CD4-positive, alpha-beta T cell treated with Interferon gamma for 1 hour (primary cell): ENCODE measurements at regions not wholly inside any gene's neighbourhood (a gene's known extent, or its start where the extent isn't known, plus 50 kb on each side); places are given as distances from the start of the nearest gene placed in this dataset.

Experiments used
- DNase-seq: peaks from one replicate; pipeline ENCODE4 v3.0.0-alpha.2; 2020

DNA sequence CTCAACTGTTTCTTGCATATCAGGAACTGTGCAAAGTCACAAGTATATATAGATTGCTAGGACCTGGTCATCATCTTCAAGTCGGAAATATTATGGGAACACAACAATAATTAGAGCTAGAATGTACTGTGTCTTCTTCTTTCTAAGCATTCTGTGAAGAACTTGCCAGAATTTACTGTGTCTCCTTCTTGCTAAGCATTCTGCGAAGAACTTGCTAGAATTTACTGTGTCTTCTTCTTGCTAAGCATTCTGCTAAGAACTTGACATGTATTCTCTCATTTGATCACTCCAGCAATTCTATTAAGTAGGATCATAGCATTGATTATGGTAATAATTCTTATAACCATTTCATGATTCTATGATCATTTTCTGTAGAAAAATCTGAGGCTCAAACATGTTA is 231.7 kb downstream of the FOXL1 start:
- no peak for DNase-seq

GRCh38 chr16:86812363-86812970 is 234.1 kb downstream of the FOXL1 start:
- no peak for DNase-seq

GRCh38 chr16:86814256-86814655 is 235.9 kb downstream of the FOXL1 start:
- no peak for DNase-seq

- DNase-seq: no peak
Observed at GRCh38 chr16:86816930-86817625, 238.7 kb downstream of the FOXL1 start.

- DNase-seq: no peak
Observed at GRCh38 chr16:86818671-86819532, 240.6 kb downstream of the FOXL1 start.

GRCh38 chr16:86819533-86819892 is 241.2 kb downstream of the FOXL1 start:
- DNase-seq: no peak

DNA sequence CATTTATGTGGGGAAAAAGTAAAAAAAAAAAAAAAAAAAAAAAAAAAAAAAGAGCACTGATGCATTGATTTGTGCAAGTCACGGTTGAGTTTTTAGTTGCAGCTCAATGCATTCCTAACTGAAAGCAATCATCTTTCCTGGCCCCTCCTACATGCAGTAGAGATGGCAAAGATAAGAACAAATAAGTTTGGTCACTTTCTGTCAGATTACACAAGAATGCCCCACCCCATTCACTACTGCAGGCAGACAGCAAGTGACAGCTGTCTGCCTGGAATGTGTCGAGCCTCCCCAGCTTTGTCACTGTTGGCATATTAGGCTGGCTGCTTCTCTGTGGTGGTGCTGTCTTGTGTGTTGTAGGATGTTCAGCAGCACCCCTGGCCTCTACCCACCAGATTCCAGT is 243.5 kb downstream of the FOXL1 start:
- no peak for DNase-seq

GRCh38 chr16:86823125-86823524 is 244.8 kb downstream of the FOXL1 start:
- DNase-seq: no peak

GRCh38 chr16:86823888-86824671 is 245.7 kb downstream of the FOXL1 start:
- DNase-seq: no peak

- DNase-seq: no peak
Observed at GRCh38 chr16:86824751-86825296, 246.5 kb downstream of the FOXL1 start.

- no peak for DNase-seq
Observed at GRCh38 chr16:86825631-86826030, 247.3 kb downstream of the FOXL1 start.

- DNase-seq: no peak
Observed at GRCh38 chr16:86826941-86827340, 248.6 kb downstream of the FOXL1 start.

DNA sequence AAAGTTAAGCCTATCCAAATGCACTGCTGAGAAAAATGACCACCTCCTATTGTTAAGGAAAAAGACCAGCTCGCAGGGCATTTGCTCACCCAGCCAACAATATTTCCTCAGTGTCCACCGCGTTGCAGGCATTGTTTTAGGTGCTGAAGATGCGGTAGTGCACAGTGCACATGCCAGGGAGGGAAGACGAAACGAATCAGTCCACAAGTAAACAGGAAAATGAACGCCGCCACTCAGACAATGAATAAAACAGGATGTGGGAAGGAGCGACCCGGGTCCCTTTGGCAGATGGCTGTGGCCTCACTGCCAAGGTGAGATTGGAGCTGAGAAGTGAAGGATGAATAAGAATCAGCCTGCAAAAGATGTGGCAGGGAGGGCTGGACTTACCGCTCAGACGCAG is 249.2 kb downstream of the FOXL1 start:
- DNase-seq: no peak

- DNase-seq: no peak
Observed at GRCh38 chr16:86828202-86828601, 249.9 kb downstream of the FOXL1 start.

DNA sequence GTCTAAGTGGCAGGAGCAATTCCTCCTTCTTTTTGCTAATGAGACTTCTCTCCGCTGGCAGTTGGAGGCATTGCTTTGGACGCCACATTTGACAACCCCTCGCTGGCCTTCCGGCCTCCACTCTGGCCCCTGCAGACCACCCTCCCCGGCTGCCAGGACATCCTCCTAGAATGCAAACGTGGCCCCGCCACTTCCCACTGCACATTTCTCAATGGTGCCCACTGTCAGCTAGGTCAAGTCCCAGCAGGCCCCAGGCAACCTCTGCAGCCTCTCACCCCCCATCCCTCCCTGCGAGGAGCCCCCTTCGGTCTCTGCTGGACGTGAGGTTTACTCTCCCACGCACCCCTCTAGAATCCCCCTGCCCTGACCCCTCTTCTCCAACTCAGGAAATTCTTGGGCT is 250.3 kb downstream of the FOXL1 start:
- no peak for DNase-seq

DNA sequence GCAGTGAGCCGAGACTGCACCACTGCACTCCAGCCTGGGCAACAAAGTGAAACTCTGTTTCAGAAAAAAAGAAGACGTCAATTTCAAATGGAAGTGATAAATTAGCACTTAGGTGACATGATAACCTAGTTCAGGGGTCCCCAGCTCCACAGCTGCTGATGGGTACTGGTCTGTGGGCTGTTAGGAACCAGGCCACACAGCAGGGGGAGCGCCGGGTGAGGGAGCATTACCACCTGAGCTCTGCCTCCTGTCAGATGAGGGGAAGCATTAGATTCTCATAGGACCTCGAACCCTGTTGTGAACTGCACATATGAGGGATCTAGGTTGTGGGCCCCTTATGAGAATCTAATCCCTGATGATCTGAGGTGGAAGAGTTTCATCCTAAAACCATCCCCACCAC is 253.0 kb downstream of the FOXL1 start:
- no peak for DNase-seq

DNA sequence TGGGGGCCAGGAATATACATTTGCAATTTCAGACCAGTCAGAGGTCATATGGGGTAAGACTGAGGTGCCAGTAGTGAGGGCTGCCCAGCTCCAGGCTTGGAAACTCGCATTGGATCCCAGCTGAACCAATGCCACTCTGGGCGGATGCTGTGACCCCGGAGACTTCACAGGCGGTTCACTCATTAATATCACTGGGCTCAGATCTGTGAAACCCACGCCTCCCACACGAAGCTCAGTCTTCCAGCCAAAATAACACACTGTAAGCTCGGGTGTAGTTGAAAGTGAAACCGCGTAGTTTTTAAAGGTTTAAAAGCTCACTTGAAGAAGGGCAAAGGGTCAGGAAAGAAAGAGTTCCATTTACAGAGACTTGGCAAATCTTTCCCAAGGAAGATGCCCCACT is 254.8 kb downstream of the FOXL1 start:
- no peak for DNase-seq

GRCh38 chr16:86834451-86835035 is 256.2 kb downstream of the FOXL1 start:
- no peak for DNase-seq

DNA sequence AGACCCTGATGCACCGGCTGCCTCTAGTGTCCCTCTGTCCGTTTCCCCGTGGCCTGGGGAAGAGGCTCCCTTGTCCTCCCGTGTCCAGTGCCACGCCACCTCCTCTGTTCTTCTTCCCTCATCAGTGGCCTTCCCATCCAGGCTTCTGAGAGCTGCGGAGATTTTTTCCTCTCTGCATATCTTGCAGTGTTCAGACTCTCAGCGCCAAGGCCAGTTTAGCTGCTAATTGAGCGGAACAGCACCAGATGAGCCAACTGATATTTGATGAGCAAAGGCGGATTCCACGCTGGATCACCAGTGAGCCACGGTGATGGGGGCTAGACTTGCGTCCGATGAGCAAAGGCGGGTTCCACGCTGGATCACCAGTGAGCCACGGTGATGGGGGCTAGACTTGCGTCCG is 257.6 kb downstream of the FOXL1 start:
- no peak for DNase-seq

DNA sequence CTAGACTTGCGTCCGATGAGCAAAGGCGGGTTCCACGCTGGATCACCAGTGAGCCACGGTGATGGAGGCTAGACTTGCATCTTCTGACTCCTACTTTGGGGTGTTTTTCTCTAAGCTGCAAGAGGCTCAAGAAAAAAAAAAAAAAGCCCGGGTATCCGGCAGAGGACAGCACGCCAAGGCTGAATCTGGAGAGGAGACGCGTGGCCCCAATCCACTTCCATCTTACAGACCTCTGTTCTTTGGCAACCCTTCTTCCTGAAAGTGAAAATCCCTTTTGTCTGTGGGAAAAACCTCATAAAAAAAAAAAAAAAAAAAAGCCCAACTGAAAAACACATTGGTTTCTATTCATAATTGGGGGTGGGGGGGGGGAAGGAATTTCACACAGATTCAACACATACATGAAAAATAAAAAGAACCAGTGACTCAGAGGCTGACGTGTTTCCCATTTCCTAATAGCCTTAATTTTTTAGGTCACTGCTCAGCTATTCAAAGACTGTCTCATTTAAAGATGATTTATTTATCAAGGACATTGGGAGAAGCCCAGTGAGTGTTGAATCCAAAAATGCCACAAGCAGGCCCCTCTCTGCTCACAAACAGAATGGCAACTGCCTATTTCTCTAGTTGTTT is 258.3 kb downstream of the FOXL1 start:
- no peak for DNase-seq

DNA sequence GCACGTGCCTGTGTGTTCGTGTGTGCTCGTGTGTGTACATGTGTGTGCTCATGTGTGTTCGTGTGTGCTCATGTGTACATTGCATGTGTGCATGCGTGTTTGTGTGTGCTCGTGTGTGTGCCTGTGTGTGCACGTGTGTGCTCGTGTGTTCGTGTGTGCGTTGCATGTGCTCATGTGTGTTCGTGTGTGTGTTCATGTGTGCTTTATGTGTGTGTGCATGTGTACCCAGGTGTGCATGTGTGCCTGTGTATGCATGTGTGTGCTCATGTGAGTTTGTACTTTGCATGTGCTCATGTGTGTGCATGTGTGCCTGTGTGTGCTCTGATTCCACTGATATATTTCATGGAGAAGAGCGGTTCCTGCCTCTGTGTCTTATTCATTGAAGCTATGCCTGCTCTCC is 265.5 kb downstream of the FOXL1 start:
- DNase-seq: no peak

GRCh38 chr16:86844695-86845094 is 266.3 kb downstream of the FOXL1 start:
- DNase-seq: no peak
